Suprapubic skin (tissue), 4 donors: ENCODE measurements at regions not wholly inside any gene's neighbourhood (a gene's known extent, or its start where the extent isn't known, plus 50 kb on each side); places are given as distances from the start of the nearest gene placed in this dataset.

ENCODE experiments used
- EP300 ChIP-seq: sonication (generic); formaldehyde crosslinking; IDR thresholded peaks from one replicate; pipeline ENCODE4 v1.6.1; 2017; ENCODE audit warnings: antibody characterized with exemption
- POLR2A ChIP-seq, 2 donors: fragments of 450-650 bp; IDR thresholded peaks; one replicate each; pipeline ENCODE4 v1.6.1; 2017; ENCODE audit warnings: antibody characterized with exemption in 2 of 2, mild to moderate bottlenecking in 2 of 2, moderate library complexity in 2 of 2
- POLR2AphosphoS5 ChIP-seq, 3 donors: sonication (generic); formaldehyde crosslinking; IDR thresholded peaks; one replicate each; pipeline ENCODE4 v1.6.1; 2017; ENCODE audit warnings: antibody characterized with exemption in 3 of 3
- TF ChIP-seq, protein P1 (sequence below), 2 donors: fragments of 200-600 bp in 1 of 2; fragments of 450-650 bp in 1 of 2; sonication (generic) in 1 of 2; IDR thresholded peaks; one replicate each; pipeline ENCODE4 v1.5.1; 2016 to 2019; ENCODE audit warnings: antibody characterized with exemption in 2 of 2, mild to moderate bottlenecking in 1 of 2, moderate library complexity in 1 of 2

DNA sequence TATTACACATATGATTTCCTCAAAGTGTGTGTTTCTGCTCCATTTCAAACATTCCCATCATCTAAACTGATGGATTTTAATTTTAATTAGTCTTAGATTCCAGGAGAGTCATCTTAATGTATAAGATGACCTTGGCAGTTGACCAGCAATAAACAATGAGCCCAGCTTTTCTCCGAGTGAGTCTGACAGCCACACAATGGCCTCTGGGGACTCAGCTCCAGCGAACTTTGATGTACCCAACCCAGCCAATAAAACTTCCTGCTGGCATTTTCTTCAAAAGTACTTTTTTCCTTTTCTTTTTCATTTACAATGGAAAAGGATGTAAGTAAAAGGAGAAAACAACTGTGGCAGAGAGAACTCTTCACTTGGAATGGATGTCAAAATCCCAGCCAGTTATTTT, 139.1 kb upstream of the CTBP2 start:
- no peak for TF ChIP-seq POLR2AphosphoS5 (IDR thresholded peaks at IDR 0.05)
- TF ChIP-seq, protein P1, sequence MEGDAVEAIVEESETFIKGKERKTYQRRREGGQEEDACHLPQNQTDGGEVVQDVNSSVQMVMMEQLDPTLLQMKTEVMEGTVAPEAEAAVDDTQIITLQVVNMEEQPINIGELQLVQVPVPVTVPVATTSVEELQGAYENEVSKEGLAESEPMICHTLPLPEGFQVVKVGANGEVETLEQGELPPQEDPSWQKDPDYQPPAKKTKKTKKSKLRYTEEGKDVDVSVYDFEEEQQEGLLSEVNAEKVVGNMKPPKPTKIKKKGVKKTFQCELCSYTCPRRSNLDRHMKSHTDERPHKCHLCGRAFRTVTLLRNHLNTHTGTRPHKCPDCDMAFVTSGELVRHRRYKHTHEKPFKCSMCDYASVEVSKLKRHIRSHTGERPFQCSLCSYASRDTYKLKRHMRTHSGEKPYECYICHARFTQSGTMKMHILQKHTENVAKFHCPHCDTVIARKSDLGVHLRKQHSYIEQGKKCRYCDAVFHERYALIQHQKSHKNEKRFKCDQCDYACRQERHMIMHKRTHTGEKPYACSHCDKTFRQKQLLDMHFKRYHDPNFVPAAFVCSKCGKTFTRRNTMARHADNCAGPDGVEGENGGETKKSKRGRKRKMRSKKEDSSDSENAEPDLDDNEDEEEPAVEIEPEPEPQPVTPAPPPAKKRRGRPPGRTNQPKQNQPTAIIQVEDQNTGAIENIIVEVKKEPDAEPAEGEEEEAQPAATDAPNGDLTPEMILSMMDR (IDR thresholded peaks at IDR 0.05), result no peak
- TF ChIP-seq POLR2A (IDR thresholded peaks at IDR 0.05), result no peak
- no peak for TF ChIP-seq EP300
